GM12878 (cell line): ENCODE measurements at regions not wholly inside any gene's neighbourhood (a gene's known extent, or its start where the extent isn't known, plus 50 kb on each side); places are given as distances from the start of the nearest gene placed in this dataset.

Source experiments
- CBFB ChIP-seq: IDR thresholded peaks from 2 replicates; pipeline ENCODE4 v1.6.1; 2016; ENCODE audit warnings: antibody characterized with exemption, low read depth
- CHD2 ChIP-seq: IDR thresholded peaks from 2 replicates; pipeline ENCODE4 v1.6.1; 2011; ENCODE audit warnings: low read depth, low read length, improper control_type of control experiment, borderline replicate concordance
- DPF2 ChIP-seq: fragments of 450-650 bp; IDR thresholded peaks from 2 replicates; pipeline ENCODE4 v1.6.1; 2017; ENCODE audit warnings: mild to moderate bottlenecking
- KDM1A ChIP-seq: fragments of 200-600 bp; sonication (generic); IDR thresholded peaks from 2 replicates; pipeline ENCODE4 v1.6.1; 2016; ENCODE audit warnings: borderline replicate concordance
- POLR2AphosphoS5 ChIP-seq: IDR thresholded peaks from 2 replicates; pipeline ENCODE4 v1.6.1; 2011; ENCODE audit warnings: mild to moderate bottlenecking, low read length, inconsistent platforms
- YY1 ChIP-seq: IDR thresholded peaks from 2 replicates; pipeline ENCODE4 v1.6.1; 2011; ENCODE audit warnings: low read depth, mild to moderate bottlenecking, low read length
- TF ChIP-seq, protein P1 (sequence below): fragments of 450-650 bp; formaldehyde crosslinking; IDR thresholded peaks from 2 replicates; pipeline ENCODE4 v1.4.0; 2022; ENCODE audit warnings: mild to moderate bottlenecking, moderate library complexity
- TF ChIP-seq, protein P2 (sequence below), 3 experiments: IDR thresholded peaks in 2 of 3; conservative IDR thresholded peaks in 1 of 3; 2 replicates each; pipeline ENCODE4 v1.5.1; 2011; ENCODE audit warnings: low read depth in 3 of 3, low read length in 3 of 3, mild to moderate bottlenecking in 3 of 3, control low read depth in 2 of 3, moderate library complexity in 2 of 3, inconsistent platforms in 1 of 3, mixed read lengths in 1 of 3; ENCODE audit not compliant: control insufficient read depth in 2 of 3, insufficient read depth in 1 of 3; ENCODE audit errors: extremely low read depth in 1 of 3

DNA sequence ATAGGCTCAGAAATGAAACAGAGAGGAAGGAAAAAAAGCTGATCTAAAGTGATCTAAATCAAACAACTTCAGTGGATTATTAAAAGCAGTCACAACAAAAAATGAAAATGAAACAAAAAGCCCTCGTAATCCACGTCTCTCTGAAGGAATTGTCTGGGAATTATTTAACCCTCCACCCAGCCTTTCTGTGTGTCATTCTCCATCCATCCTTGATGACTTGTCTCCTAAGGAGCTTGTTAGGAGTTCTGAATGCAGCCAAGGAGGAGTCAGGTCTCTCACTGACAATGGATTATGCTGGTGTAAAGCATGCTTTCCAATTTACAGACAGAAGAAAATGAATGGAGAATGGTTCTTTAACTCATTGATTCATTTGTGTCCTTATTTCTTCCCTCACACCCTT is 359.3 kb upstream of the RUNX1 start:
- TF ChIP-seq, protein P1, sequence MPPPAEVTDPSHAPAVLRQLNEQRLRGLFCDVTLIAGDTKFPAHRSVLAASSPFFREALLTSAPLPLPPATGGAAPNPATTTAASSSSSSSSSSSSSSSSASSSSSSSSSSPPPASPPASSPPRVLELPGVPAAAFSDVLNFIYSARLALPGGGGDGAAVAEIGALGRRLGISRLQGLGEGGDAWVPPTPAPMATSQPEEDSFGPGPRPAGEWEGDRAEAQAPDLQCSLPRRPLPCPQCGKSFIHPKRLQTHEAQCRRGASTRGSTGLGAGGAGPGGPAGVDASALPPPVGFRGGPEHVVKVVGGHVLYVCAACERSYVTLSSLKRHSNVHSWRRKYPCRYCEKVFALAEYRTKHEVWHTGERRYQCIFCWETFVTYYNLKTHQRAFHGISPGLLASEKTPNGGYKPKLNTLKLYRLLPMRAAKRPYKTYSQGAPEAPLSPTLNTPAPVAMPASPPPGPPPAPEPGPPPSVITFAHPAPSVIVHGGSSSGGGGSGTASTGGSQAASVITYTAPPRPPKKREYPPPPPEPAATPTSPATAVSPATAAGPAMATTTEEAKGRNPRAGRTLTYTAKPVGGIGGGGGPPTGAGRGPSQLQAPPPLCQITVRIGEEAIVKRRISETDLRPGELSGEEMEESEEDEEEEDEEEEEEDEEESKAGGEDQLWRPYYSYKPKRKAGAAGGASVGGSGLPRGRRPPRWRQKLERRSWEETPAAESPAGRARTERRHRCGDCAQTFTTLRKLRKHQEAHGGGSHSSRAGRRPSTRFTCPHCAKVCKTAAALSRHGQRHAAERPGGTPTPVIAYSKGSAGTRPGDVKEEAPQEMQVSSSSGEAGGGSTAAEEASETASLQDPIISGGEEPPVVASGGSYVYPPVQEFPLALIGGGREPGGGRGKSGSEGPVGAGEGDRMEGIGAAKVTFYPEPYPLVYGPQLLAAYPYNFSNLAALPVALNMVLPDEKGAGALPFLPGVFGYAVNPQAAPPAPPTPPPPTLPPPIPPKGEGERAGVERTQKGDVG = no peak
- no peak for TF ChIP-seq CHD2
- TF ChIP-seq, protein P2, sequence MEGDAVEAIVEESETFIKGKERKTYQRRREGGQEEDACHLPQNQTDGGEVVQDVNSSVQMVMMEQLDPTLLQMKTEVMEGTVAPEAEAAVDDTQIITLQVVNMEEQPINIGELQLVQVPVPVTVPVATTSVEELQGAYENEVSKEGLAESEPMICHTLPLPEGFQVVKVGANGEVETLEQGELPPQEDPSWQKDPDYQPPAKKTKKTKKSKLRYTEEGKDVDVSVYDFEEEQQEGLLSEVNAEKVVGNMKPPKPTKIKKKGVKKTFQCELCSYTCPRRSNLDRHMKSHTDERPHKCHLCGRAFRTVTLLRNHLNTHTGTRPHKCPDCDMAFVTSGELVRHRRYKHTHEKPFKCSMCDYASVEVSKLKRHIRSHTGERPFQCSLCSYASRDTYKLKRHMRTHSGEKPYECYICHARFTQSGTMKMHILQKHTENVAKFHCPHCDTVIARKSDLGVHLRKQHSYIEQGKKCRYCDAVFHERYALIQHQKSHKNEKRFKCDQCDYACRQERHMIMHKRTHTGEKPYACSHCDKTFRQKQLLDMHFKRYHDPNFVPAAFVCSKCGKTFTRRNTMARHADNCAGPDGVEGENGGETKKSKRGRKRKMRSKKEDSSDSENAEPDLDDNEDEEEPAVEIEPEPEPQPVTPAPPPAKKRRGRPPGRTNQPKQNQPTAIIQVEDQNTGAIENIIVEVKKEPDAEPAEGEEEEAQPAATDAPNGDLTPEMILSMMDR (IDR thresholded peaks at IDR 0.05 in 2 of 3, conservative IDR thresholded peaks at IDR 0.05 in 1 of 3; ENCODE audit: control insufficient read depth in 2 of 3, extremely low read depth in 1 of 3, insufficient read depth in 1 of 3, low read depth in 3 of 3, low read length in 3 of 3) = no peak
- no peak for TF ChIP-seq POLR2AphosphoS5
- no peak for TF ChIP-seq KDM1A
- TF ChIP-seq DPF2 = no peak
- no peak for TF ChIP-seq CBFB
- no peak for TF ChIP-seq YY1
